ENCODE measurements at regions not wholly inside any gene's neighbourhood (a gene's known extent, or its start where the extent isn't known, plus 50 kb on each side); places are given as distances from the start of the nearest gene placed in this dataset.
A peak's percentile ranks its signal among the peaks of the same experiment; 100 is the strongest.
"Not testable (repeated sequence)": the region's sequence is repeated elsewhere in the genome, so short reads cannot be mapped to it uniquely, and the experiment has no call there.

- Histone ChIP-seq H3K4me1 (peaks cover 9% of the 10 kb centered on the region), H3K4me3 (no peak overlapping the region), H3K36me3 (replicated peaks) (no peaks in the 10 kb centered on the region), H3K9me3 (peaks cover 5% of the 10 kb centered on the region; the same call in 1 of the 2 replicates), H3K27me3 (ENCODE audit: low read depth) (no peaks in the 10 kb centered on the region)
- in situ Hi-C loops (cut with MboI; ENCODE audit: low sequenced_read_pairs): no loop called here
- DNase-seq (ENCODE audit: low spot score in 2 of 2): peak in 1 of 2 experiments; percentile 52
Measured at GRCh38 chr14:101293605-101294004, 267.7 kb upstream of the DIO3 start.

GRCh38 chr14:101294136-101294535, 267.2 kb upstream of the DIO3 start:
- DNase-seq (ENCODE audit: low spot score in 2 of 2): peak; percentile 73 to 86
- Histone ChIP-seq H3K4me1 (peaks cover 9% of the 10 kb centered on the region), H3K36me3 (replicated peaks) (no peaks in the 10 kb centered on the region), H3K27me3 (ENCODE audit: low read depth) (no peaks in the 10 kb centered on the region), H3K9me3 (peaks cover 5% of the 10 kb centered on the region; the same call in 1 of the 2 replicates), H3K4me3 (no peak overlapping the region)
- in situ Hi-C loops (cut with MboI; ENCODE audit: low sequenced_read_pairs): no loop called here

- DNase-seq (ENCODE audit: low spot score in 2 of 2); H3K9me3 ChIP-seq; H3K27me3 ChIP-seq (ENCODE audit: low read depth); in situ Hi-C loops (cut with MboI; ENCODE audit: low sequenced_read_pairs); H3K4me1 ChIP-seq; H3K4me3 ChIP-seq; H3K36me3 ChIP-seq (replicated peaks): not testable (repeated sequence)
Measured at GRCh38 chr14:101299781-101300180, 261.5 kb upstream of the DIO3 start.

- no peaks in the 10 kb centered on the region for H3K9me3 ChIP-seq
- no peak overlapping the region for H3K4me3 ChIP-seq
- H3K4me1 ChIP-seq: no peaks in the 10 kb centered on the region
- no peaks in the 10 kb centered on the region for H3K36me3 ChIP-seq (replicated peaks)
- DNase-seq (ENCODE audit: low spot score in 2 of 2): no peak
- no peaks in the 10 kb centered on the region for H3K27me3 ChIP-seq (ENCODE audit: low read depth)
- in situ Hi-C loops (cut with MboI; ENCODE audit: low sequenced_read_pairs): no loop called here
Measured at GRCh38 chr14:101301011-101301410, 260.3 kb upstream of the DIO3 start.

- H3K9me3 ChIP-seq; in situ Hi-C loops (cut with MboI; ENCODE audit: low sequenced_read_pairs); H3K27me3 ChIP-seq (ENCODE audit: low read depth); H3K4me3 ChIP-seq; DNase-seq (ENCODE audit: low spot score in 2 of 2); H3K36me3 ChIP-seq (replicated peaks); H3K4me1 ChIP-seq: not testable (repeated sequence)
Measured at GRCh38 chr14:101307162-101307561, 254.1 kb upstream of the DIO3 start.

GRCh38 chr14:101311186-101311585, 250.1 kb upstream of the DIO3 start:
- H3K4me3 ChIP-seq; DNase-seq (ENCODE audit: low spot score in 2 of 2); H3K36me3 ChIP-seq (replicated peaks); H3K9me3 ChIP-seq; H3K4me1 ChIP-seq; in situ Hi-C loops (cut with MboI; ENCODE audit: low sequenced_read_pairs); H3K27me3 ChIP-seq (ENCODE audit: low read depth): not testable (repeated sequence)

GRCh38 chr14:101313268-101313667, 248.0 kb upstream of the DIO3 start:
- Histone ChIP-seq H3K9me3 (no peaks in the 10 kb centered on the region; the same call in 1 of the 2 replicates), H3K4me1 (no peaks in the 10 kb centered on the region), H3K27me3 (ENCODE audit: low read depth) (no peaks in the 10 kb centered on the region), H3K36me3 (replicated peaks) (no peaks in the 10 kb centered on the region), H3K4me3 (no peak overlapping the region)
- in situ Hi-C loops (cut with MboI; ENCODE audit: low sequenced_read_pairs): no loop called here
- peak in 1 of 2 experiments; percentile 27 for DNase-seq (ENCODE audit: low spot score in 2 of 2)

- H3K27me3 ChIP-seq (ENCODE audit: low read depth): no peaks in the 10 kb centered on the region
- no peak for DNase-seq (ENCODE audit: low spot score in 2 of 2)
- in situ Hi-C loops (cut with MboI; ENCODE audit: low sequenced_read_pairs): no loop called here
- no peaks in the 10 kb centered on the region for H3K36me3 ChIP-seq (replicated peaks)
- H3K4me3 ChIP-seq: no peak overlapping the region
- H3K4me1 ChIP-seq: no peaks in the 10 kb centered on the region
- no peaks in the 10 kb centered on the region; the same call in 1 of the 2 replicates for H3K9me3 ChIP-seq
Measured at GRCh38 chr14:101315802-101316296, 245.4 kb upstream of the DIO3 start.

GRCh38 chr14:101318271-101318670, 243.0 kb upstream of the DIO3 start:
- no peak overlapping the region for H3K4me3 ChIP-seq
- in situ Hi-C loops (cut with MboI; ENCODE audit: low sequenced_read_pairs): no loop called here
- H3K9me3 ChIP-seq: no peaks in the 10 kb centered on the region; the same call in 1 of the 2 replicates
- DNase-seq (ENCODE audit: low spot score in 2 of 2): no peak
- H3K4me1 ChIP-seq: no peaks in the 10 kb centered on the region
- H3K27me3 ChIP-seq (ENCODE audit: low read depth): no peaks in the 10 kb centered on the region
- H3K36me3 ChIP-seq (replicated peaks): no peaks in the 10 kb centered on the region

- Histone ChIP-seq H3K27me3 (ENCODE audit: low read depth) (no peaks in the 10 kb centered on the region), H3K9me3 (no peaks in the 10 kb centered on the region; the same call in 1 of the 2 replicates), H3K4me1 (no peaks in the 10 kb centered on the region), H3K4me3 (no peak overlapping the region), H3K36me3 (replicated peaks) (no peaks in the 10 kb centered on the region)
- in situ Hi-C loops (cut with MboI; ENCODE audit: low sequenced_read_pairs): no loop called here
- no peak for DNase-seq (ENCODE audit: low spot score in 2 of 2)
Measured at GRCh38 chr14:101320396-101320795, 240.9 kb upstream of the DIO3 start.

GRCh38 chr14:101322223-101322622, 239.1 kb upstream of the DIO3 start:
- DNase-seq (ENCODE audit: low spot score in 2 of 2): no peak
- in situ Hi-C loops (cut with MboI; ENCODE audit: low sequenced_read_pairs): no loop called here
- Histone ChIP-seq H3K4me3 (no peak overlapping the region), H3K4me1 (no peaks in the 10 kb centered on the region), H3K27me3 (ENCODE audit: low read depth) (no peaks in the 10 kb centered on the region), H3K9me3 (no peaks in the 10 kb centered on the region), H3K36me3 (replicated peaks) (no peaks in the 10 kb centered on the region)

- H3K36me3 ChIP-seq (replicated peaks): no peaks in the 10 kb centered on the region
- no peak overlapping the region for H3K4me3 ChIP-seq
- no peak for DNase-seq (ENCODE audit: low spot score in 2 of 2)
- H3K9me3 ChIP-seq: no peaks in the 10 kb centered on the region
- no peaks in the 10 kb centered on the region for H3K4me1 ChIP-seq
- no peaks in the 10 kb centered on the region for H3K27me3 ChIP-seq (ENCODE audit: low read depth)
- in situ Hi-C loops (cut with MboI; ENCODE audit: low sequenced_read_pairs): no loop called here
Measured at GRCh38 chr14:101323111-101323510, 238.2 kb upstream of the DIO3 start.

GRCh38 chr14:101323614-101324235, 237.6 kb upstream of the DIO3 start:
- DNase-seq (ENCODE audit: low spot score in 2 of 2); H3K9me3 ChIP-seq; H3K36me3 ChIP-seq (replicated peaks); H3K27me3 ChIP-seq (ENCODE audit: low read depth); in situ Hi-C loops (cut with MboI; ENCODE audit: low sequenced_read_pairs); H3K4me1 ChIP-seq; H3K4me3 ChIP-seq: not testable (repeated sequence)

- no peak overlapping the region for H3K4me3 ChIP-seq
- H3K4me1 ChIP-seq: no peaks in the 10 kb centered on the region
- DNase-seq (ENCODE audit: low spot score in 2 of 2): no peak
- no peaks in the 10 kb centered on the region for H3K9me3 ChIP-seq
- no peaks in the 10 kb centered on the region for H3K27me3 ChIP-seq (ENCODE audit: low read depth)
- H3K36me3 ChIP-seq (replicated peaks): no peaks in the 10 kb centered on the region
- in situ Hi-C loops (cut with MboI; ENCODE audit: low sequenced_read_pairs): no loop called here
Measured at GRCh38 chr14:101325319-101325718, 236.0 kb upstream of the DIO3 start.
